ENCODE measurements at regions not wholly inside any gene's neighbourhood (a gene's known extent, or its start where the extent isn't known, plus 50 kb on each side); places are given as distances from the start of the nearest gene placed in this dataset.

- in situ Hi-C loops (cut with HindIII; ENCODE audit: low sequenced_read_pairs): no loop called here
Measured at GRCh38 chr15:39100106-39100660, 480.7 kb upstream of the THBS1 start.

- in situ Hi-C loops (cut with HindIII; ENCODE audit: low sequenced_read_pairs): no loop called here
Measured at GRCh38 chr15:39102431-39102830, 478.4 kb upstream of the THBS1 start.

GRCh38 chr15:39106950-39107349, 473.9 kb upstream of the THBS1 start:
- in situ Hi-C loops (cut with HindIII; ENCODE audit: low sequenced_read_pairs): no loop called here

- in situ Hi-C loops (cut with HindIII; ENCODE audit: low sequenced_read_pairs): no loop called here
Measured at GRCh38 chr15:39108021-39108420, 472.9 kb upstream of the THBS1 start.

GRCh38 chr15:39110336-39110735, 470.5 kb upstream of the THBS1 start:
- in situ Hi-C loops (cut with HindIII; ENCODE audit: low sequenced_read_pairs): no loop called here

- in situ Hi-C loops (cut with HindIII; ENCODE audit: low sequenced_read_pairs): no loop called here
Measured at GRCh38 chr15:39110746-39111145, 470.1 kb upstream of the THBS1 start.

- in situ Hi-C loops (cut with HindIII; ENCODE audit: low sequenced_read_pairs): no loop called here
Measured at GRCh38 chr15:39113741-39114140, 467.1 kb upstream of the THBS1 start.

GRCh38 chr15:39114690-39115378, 466.0 kb upstream of the THBS1 start:
- in situ Hi-C loops (cut with HindIII; ENCODE audit: low sequenced_read_pairs): no loop called here

- in situ Hi-C loops (cut with HindIII; ENCODE audit: low sequenced_read_pairs): no loop called here
Measured at GRCh38 chr15:39115379-39116057, 465.4 kb upstream of the THBS1 start.

GRCh38 chr15:39118510-39118909, 462.4 kb upstream of the THBS1 start:
- in situ Hi-C loops (cut with HindIII; ENCODE audit: low sequenced_read_pairs): no loop called here

GRCh38 chr15:39124155-39124552, 456.7 kb upstream of the THBS1 start:
- in situ Hi-C loops (cut with HindIII; ENCODE audit: low sequenced_read_pairs): no loop called here

GRCh38 chr15:39124553-39125171, 456.2 kb upstream of the THBS1 start:
- in situ Hi-C loops (cut with HindIII; ENCODE audit: low sequenced_read_pairs): no loop called here

GRCh38 chr15:39125226-39125625, 455.7 kb upstream of the THBS1 start:
- in situ Hi-C loops (cut with HindIII; ENCODE audit: low sequenced_read_pairs): no loop called here

GRCh38 chr15:39125904-39126303, 455.0 kb upstream of the THBS1 start:
- in situ Hi-C loops (cut with HindIII; ENCODE audit: low sequenced_read_pairs): no loop called here

GRCh38 chr15:39127151-39127790, 453.6 kb upstream of the THBS1 start:
- in situ Hi-C loops (cut with HindIII; ENCODE audit: low sequenced_read_pairs): no loop called here

GRCh38 chr15:39127925-39128617, 452.8 kb upstream of the THBS1 start:
- in situ Hi-C loops (cut with HindIII; ENCODE audit: low sequenced_read_pairs): no loop called here

GRCh38 chr15:39128746-39129145, 452.1 kb upstream of the THBS1 start:
- in situ Hi-C loops (cut with HindIII; ENCODE audit: low sequenced_read_pairs): no loop called here

GRCh38 chr15:39130556-39131379, 450.1 kb upstream of the THBS1 start:
- in situ Hi-C loops (cut with HindIII; ENCODE audit: low sequenced_read_pairs): loop anchor here (5.0 kb wide), 2 partner anchors 62 to 142 kb away; no protein-coding TSS in a partner anchor

- in situ Hi-C loops (cut with HindIII; ENCODE audit: low sequenced_read_pairs): loop anchor here (5.0 kb wide), 2 partner anchors 61 to 141 kb away; no protein-coding TSS in a partner anchor
Measured at GRCh38 chr15:39131609-39132008, 449.3 kb upstream of the THBS1 start.

GRCh38 chr15:39132070-39132469, 448.8 kb upstream of the THBS1 start:
- in situ Hi-C loops (cut with HindIII; ENCODE audit: low sequenced_read_pairs): loop anchor here (5.0 kb wide), 2 partner anchors 60 to 140 kb away; no protein-coding TSS in a partner anchor

Data from endothelial cell of hepatic sinusoid (primary cell).